Stimulated activated CD8-positive, alpha-beta memory T cell treated with anti-CD3 and anti-CD28 coated beads, Interleukin-12 subunit alpha, Interleukin-12 subunit beta, amount 100 ng/mL, for 1 hour (primary cell): ENCODE measurements at regions not wholly inside any gene's neighbourhood (a gene's known extent, or its start where the extent isn't known, plus 50 kb on each side); places are given as distances from the start of the nearest gene placed in this dataset.
"Not testable (repeated sequence)": the region's sequence is repeated elsewhere in the genome, so short reads cannot be mapped to it uniquely, and the experiment has no call there.

Experiments
- DNase-seq: peaks from one replicate; pipeline ENCODE4 v3.0.0-alpha.2; 2020; ENCODE audit warnings: low read depth

- DNase-seq = no peak
Measured at GRCh38 chr1:173300061-173301044, 93.2 kb upstream of the TNFSF4 start.

- DNase-seq = no peak
Measured at GRCh38 chr1:173301507-173301906, 94.4 kb upstream of the TNFSF4 start.

GRCh38 chr1:173302366-173302765 is 95.2 kb upstream of the TNFSF4 start:
- no peak for DNase-seq

GRCh38 chr1:173302890-173303829 is 96.0 kb upstream of the TNFSF4 start:
- DNase-seq = no peak

GRCh38 chr1:173303984-173304383 is 96.9 kb upstream of the TNFSF4 start:
- no peak for DNase-seq

- no peak for DNase-seq
Measured at GRCh38 chr1:173304529-173305227, 97.5 kb upstream of the TNFSF4 start.

- no peak for DNase-seq
Measured at GRCh38 chr1:173307845-173308244, 100.7 kb upstream of the TNFSF4 start.

- no peak for DNase-seq
Measured at GRCh38 chr1:173314656-173315055, 107.5 kb upstream of the TNFSF4 start.

GRCh38 chr1:173315296-173315695 is 108.2 kb upstream of the TNFSF4 start:
- DNase-seq = no peak

GRCh38 chr1:173318788-173319187 is 111.7 kb upstream of the TNFSF4 start:
- DNase-seq = no peak

- not testable (repeated sequence) for DNase-seq
Measured at GRCh38 chr1:173324352-173324751, 117.2 kb upstream of the TNFSF4 start.

- not testable (repeated sequence) for DNase-seq
Measured at GRCh38 chr1:173327987-173328386, 120.9 kb upstream of the TNFSF4 start.

GRCh38 chr1:173328961-173329360 is 121.8 kb upstream of the TNFSF4 start:
- DNase-seq = no peak

GRCh38 chr1:173329726-173330125 is 122.6 kb upstream of the TNFSF4 start:
- DNase-seq = no peak

GRCh38 chr1:173330149-173330951 is 123.2 kb upstream of the TNFSF4 start:
- no peak for DNase-seq

- not testable (repeated sequence) for DNase-seq
Measured at GRCh38 chr1:173330952-173331548, 123.9 kb upstream of the TNFSF4 start.

- no peak for DNase-seq
Measured at GRCh38 chr1:173332026-173332425, 124.9 kb upstream of the TNFSF4 start.

GRCh38 chr1:173333581-173333980 is 126.5 kb upstream of the TNFSF4 start:
- no peak for DNase-seq

GRCh38 chr1:173337126-173337525 is 130.0 kb upstream of the TNFSF4 start:
- DNase-seq = no peak

- no peak for DNase-seq
Measured at GRCh38 chr1:173341307-173341706, 134.2 kb upstream of the TNFSF4 start.

GRCh38 chr1:173341971-173342370 is 134.8 kb upstream of the TNFSF4 start:
- no peak for DNase-seq
